HG03175 (cell line): ENCODE measurements at regions not wholly inside any gene's neighbourhood (a gene's known extent, or its start where the extent isn't known, plus 50 kb on each side); places are given as distances from the start of the nearest gene placed in this dataset.

Experiments used
- ATAC-seq: cut with Tn5 transposase; IDR thresholded peaks from one replicate; pipeline ENCODE4 v1.9.1; 2021; ENCODE audit warnings: mild to moderate bottlenecking, moderate library complexity; ENCODE audit not compliant: unreplicated experiment

- ATAC-seq = no peak
Observed at GRCh38 chr2:118351796-118352195, 263.5 kb downstream of the INSIG2 start.

GRCh38 chr2:118350621-118351020 is 262.4 kb downstream of the INSIG2 start:
- no peak for ATAC-seq

GRCh38 chr2:118349365-118349764 is 261.1 kb downstream of the INSIG2 start:
- no peak for ATAC-seq

- ATAC-seq = no peak
Observed at GRCh38 chr2:118348380-118349034, 260.2 kb downstream of the INSIG2 start.

- no peak for ATAC-seq
Observed at GRCh38 chr2:118345465-118345864, 257.2 kb downstream of the INSIG2 start.

- ATAC-seq = no peak
Observed at GRCh38 chr2:118340103-118340502, 251.8 kb downstream of the INSIG2 start.

- ATAC-seq = no peak
Observed at GRCh38 chr2:118339386-118339785, 251.1 kb downstream of the INSIG2 start.

- no peak for ATAC-seq
Observed at GRCh38 chr2:118333664-118334063, 245.4 kb downstream of the INSIG2 start.

GRCh38 chr2:118325321-118325955 is 237.2 kb downstream of the INSIG2 start:
- ATAC-seq = no peak

- ATAC-seq = no peak
Observed at GRCh38 chr2:118322406-118322805, 234.1 kb downstream of the INSIG2 start.

GRCh38 chr2:118321432-118322105 is 233.3 kb downstream of the INSIG2 start:
- ATAC-seq = no peak

- ATAC-seq = no peak
Observed at GRCh38 chr2:118320658-118321057, 232.4 kb downstream of the INSIG2 start.

GRCh38 chr2:118320196-118320595 is 231.9 kb downstream of the INSIG2 start:
- ATAC-seq = no peak

GRCh38 chr2:118319271-118319684 is 231.0 kb downstream of the INSIG2 start:
- no peak for ATAC-seq

GRCh38 chr2:118315606-118316005 is 227.3 kb downstream of the INSIG2 start:
- no peak for ATAC-seq

GRCh38 chr2:118312969-118313756 is 224.9 kb downstream of the INSIG2 start:
- ATAC-seq = no peak

- no peak for ATAC-seq
Observed at GRCh38 chr2:118310681-118311429, 222.6 kb downstream of the INSIG2 start.

GRCh38 chr2:118309946-118310680 is 221.8 kb downstream of the INSIG2 start:
- peak; percentile 78 for ATAC-seq

- no peak for ATAC-seq
Observed at GRCh38 chr2:118309257-118309945, 221.1 kb downstream of the INSIG2 start.
